Adrenal gland (tissue), 9 donors: ENCODE measurements at regions not wholly inside any gene's neighbourhood (a gene's known extent, or its start where the extent isn't known, plus 50 kb on each side); places are given as distances from the start of the nearest gene placed in this dataset.

Source experiments
- DNase-seq, 7 donors: peaks; one replicate each; pipeline ENCODE4 v3.0.0-alpha.2; 2019 to 2020
- H3K27ac ChIP-seq, 5 donors: fragments of 200-600 bp; sonication (generic) in 4 of 5; 1 replicate in 3 of 5; 2 replicates in 2 of 5; pipeline versions ENCODE4 v1.5.1 to v1.8.0; 2016 to 2020; ENCODE audit warnings: mild to moderate bottlenecking in 1 of 5
- H3K27me3 ChIP-seq: fragments of 200-600 bp; 2 replicates; pipeline ENCODE4 v1.8.0; 2021
- H3K36me3 ChIP-seq, 2 donors: fragments of 200-600 bp; replicated peaks in 1 of 2; 1 replicate in 1 of 2; 2 replicates in 1 of 2; pipeline versions ENCODE4 v1.5.1 to v1.8.0; 2018 to 2022
- H3K4me1 ChIP-seq, 2 donors: fragments of 200-600 bp; replicated peaks in 1 of 2; 1 replicate in 1 of 2; 2 replicates in 1 of 2; pipeline versions ENCODE4 v1.5.1 to v1.8.0; 2018 to 2021
- H3K4me3 ChIP-seq, 4 donors: fragments of 200-600 bp; sonication (generic) in 3 of 4; one replicate each; pipeline ENCODE4 v1.5.1; 2016 to 2018
- H3K9me3 ChIP-seq, 3 donors: fragments of 200-600 bp; sonication (generic) in 1 of 3; replicated peaks in 1 of 3; 1 replicate in 2 of 3; 2 replicates in 1 of 3; pipeline versions ENCODE4 v1.5.1 to v1.8.0; 2016 to 2021
- CTCF ChIP-seq, 6 experiments: fragments of 450-650 bp in 4 of 6; fragments of 200-600 bp in 2 of 6; sonication (generic) in 1 of 6; IDR thresholded peaks; 1 replicate in 5 of 6; 2 replicates in 1 of 6; pipeline versions ENCODE4 v1.5.1 to v1.8.0; 2016 to 2021; ENCODE audit warnings: antibody characterized with exemption in 6 of 6, mild to moderate bottlenecking in 2 of 6, moderate library complexity in 1 of 6
- POLR2A ChIP-seq, 2 donors: fragments of 450-650 bp; IDR thresholded peaks; one replicate each; pipeline ENCODE4 v1.6.1; 2017; ENCODE audit warnings: antibody characterized with exemption in 2 of 2, mild to moderate bottlenecking in 2 of 2, moderate library complexity in 1 of 2
- WGBS, 4 donors: extraction: QIAGEN DNeasy Blood & Tissue Kit in 2 of 4; methylation state at CpG; one replicate each; pipeline versions ENCODE4 v1.1.5 to v1.1.7; 2013 to 2017; 5-methylcytosine and 5-hydroxymethylcytosine counted together
- intact Hi-C, 2 donors: fragments of 100-400 bp; cut with DNase I; formaldehyde crosslinking; loops; one replicate each; pipeline versions ENCODE4 v1.14.1 to v1.15.0; 2022 to 2023
- donor health status: healthy with polysubstance abuse.
- donor health status: Bipolar disorder and iron deficiency.
- donor health status: DM: yes; HTN: yes; CAD: no.
- donor health status: DM: no; HTN: no; CAD: no.
- donor health status: DM: no; HTN: no; CAD: no.

DNA sequence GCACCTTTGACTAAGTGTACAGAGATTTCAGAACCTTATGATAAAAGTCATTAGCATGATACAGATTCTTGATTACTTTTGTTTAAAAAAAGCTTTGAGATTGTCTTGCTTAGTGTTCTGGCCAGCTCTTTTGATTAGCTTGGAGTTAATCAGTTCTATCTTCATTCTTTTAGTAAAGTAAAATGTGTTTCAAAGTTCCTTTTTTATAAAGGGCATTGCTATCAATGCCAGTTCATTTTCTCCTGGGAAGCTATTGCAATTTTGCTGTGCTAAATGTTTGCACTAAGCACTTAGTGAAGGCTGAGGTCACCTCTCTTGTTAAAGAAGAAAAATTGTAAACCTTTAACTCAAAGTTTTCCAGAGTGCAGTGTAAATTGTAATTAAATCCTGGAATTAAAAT lies 946.7 kb upstream of the TMPRSS15 start:
- Histone ChIP-seq H3K9me3 (no peaks in the 10 kb centered on the region), H3K4me3 (no peak overlapping the region), H3K4me1 (no peaks in the 10 kb centered on the region), H3K27ac (no peak overlapping the region), H3K27me3 (no peaks in the 10 kb centered on the region), H3K36me3 (no peaks in the 10 kb centered on the region)
- intact Hi-C loops, result no loop called here
- no peak for DNase-seq
- no peak for TF ChIP-seq POLR2A (IDR thresholded peaks at IDR 0.05)
- no peak for TF ChIP-seq CTCF (IDR thresholded peaks at IDR 0.05)

DNA sequence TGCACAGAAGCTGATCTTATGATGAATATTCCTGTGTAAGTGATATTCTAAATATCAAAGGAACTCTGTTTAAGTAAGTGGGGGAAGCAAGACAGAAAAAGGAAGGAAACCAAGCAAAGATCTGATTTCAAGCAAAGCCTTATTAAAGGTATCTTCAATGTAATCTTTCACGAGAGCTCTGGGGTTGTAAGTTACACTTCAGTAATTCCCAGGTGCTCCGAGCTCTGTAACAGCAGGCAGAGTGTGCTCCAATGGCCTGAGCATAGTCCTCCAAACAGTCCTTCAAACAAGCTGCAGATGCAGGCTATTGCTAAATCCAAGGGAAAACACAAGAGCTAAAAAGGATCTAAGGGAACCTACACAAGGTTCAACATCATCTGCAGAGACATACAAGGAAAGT lies 949.7 kb upstream of the TMPRSS15 start:
- H3K27ac ChIP-seq, result no peak overlapping the region
- H3K27me3 ChIP-seq, result no peaks in the 10 kb centered on the region
- no peaks in the 10 kb centered on the region for H3K4me1 ChIP-seq
- DNase-seq, result no peak
- H3K9me3 ChIP-seq, result no peaks in the 10 kb centered on the region
- H3K4me3 ChIP-seq, result no peak overlapping the region
- 57 to 77% (median 63%) methylated on average over 2 of the region's 2 CpGs for WGBS, 4 donors
- TF ChIP-seq POLR2A (IDR thresholded peaks at IDR 0.05) (no peak), CTCF (IDR thresholded peaks at IDR 0.05) (no peak)
- intact Hi-C loops, result no loop called here
- H3K36me3 ChIP-seq, result no peaks in the 10 kb centered on the region

DNA sequence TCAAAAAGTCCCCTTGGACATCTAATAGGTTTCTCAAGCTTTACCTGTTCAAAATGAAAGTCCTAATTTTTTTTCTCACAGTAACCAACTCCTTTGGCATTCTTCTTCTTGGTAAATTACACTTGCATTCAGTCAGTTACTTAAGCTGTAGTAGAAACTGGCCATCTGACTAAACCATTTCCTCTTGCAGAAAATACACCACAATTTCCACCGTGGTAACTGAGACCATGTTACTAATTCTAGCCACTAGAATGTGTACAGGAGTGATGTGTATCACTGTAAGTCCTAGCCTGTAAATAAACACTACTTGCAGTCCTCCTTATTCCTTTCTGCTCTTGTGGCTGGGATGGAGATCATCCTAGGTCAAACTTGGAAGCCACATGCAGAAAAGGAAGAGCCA lies 965.4 kb upstream of the TMPRSS15 start:
- no peak overlapping the region for H3K27ac ChIP-seq
- H3K4me3 ChIP-seq, result no peak overlapping the region
- H3K27me3 ChIP-seq, result no peaks in the 10 kb centered on the region
- 34 to 68% (median 58%) methylated on average over 1 of the region's 1 CpG for WGBS, 4 donors
- H3K36me3 ChIP-seq, result no peaks in the 10 kb centered on the region
- TF ChIP-seq CTCF (IDR thresholded peaks at IDR 0.05) (no peak), POLR2A (IDR thresholded peaks at IDR 0.05) (no peak)
- intact Hi-C loops, result no loop called here
- H3K4me1 ChIP-seq, result no peaks in the 10 kb centered on the region
- no peaks in the 10 kb centered on the region for H3K9me3 ChIP-seq
- no peak for DNase-seq

DNA sequence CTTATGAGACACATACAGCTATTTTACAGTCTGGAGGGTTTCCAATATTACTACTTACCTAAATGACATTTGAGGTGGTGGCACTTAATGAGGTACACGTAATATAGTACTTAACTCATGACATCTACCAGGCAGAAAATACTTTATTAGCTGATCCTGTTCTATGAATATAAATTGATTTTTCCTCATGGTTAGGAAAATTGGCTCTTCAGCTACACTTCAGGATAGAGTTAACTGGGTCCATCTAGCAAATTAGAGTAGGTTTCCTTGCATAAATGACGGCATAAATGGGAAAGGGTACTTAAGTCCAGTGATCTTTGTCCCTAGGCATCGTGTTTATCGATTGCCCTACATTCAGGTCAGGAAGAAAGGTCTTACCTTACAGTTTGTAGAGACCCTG lies 988.8 kb upstream of the TMPRSS15 start:
- Histone ChIP-seq H3K36me3 (no peaks in the 10 kb centered on the region), H3K4me1 (no peaks in the 10 kb centered on the region), H3K4me3 (no peak overlapping the region), H3K27ac (no peak overlapping the region), H3K27me3 (no peaks in the 10 kb centered on the region), H3K9me3 (no peaks in the 10 kb centered on the region)
- DNase-seq, result no peak
- TF ChIP-seq POLR2A (IDR thresholded peaks at IDR 0.05) (no peak), CTCF (IDR thresholded peaks at IDR 0.05) (no peak)
- intact Hi-C loops, result no loop called here
- 40 to 54% (median 46%) methylated on average over 4 of the region's 4 CpGs for WGBS, 4 donors
